ENCODE measurements at regions not wholly inside any gene's neighbourhood (a gene's known extent, or its start where the extent isn't known, plus 50 kb on each side); places are given as distances from the start of the nearest gene placed in this dataset.

- TF ChIP-seq CTCF (IDR thresholded peaks at IDR 0.05; ENCODE audit: poor library complexity) (no peak), EZH2 (IDR thresholded peaks at IDR 0.05; ENCODE audit: borderline replicate concordance) (no peak)
These were observed 152.6 kb upstream of the SLC4A4 start for GRCh38 chr4:71186257-71186565.
